Sigmoid colon (tissue), 6 donors: ENCODE measurements at regions not wholly inside any gene's neighbourhood (a gene's known extent, or its start where the extent isn't known, plus 50 kb on each side); places are given as distances from the start of the nearest gene placed in this dataset.

Experiments
- DNase-seq: peaks from one replicate; pipeline ENCODE4 v3.0.0-alpha.2; 2019
- H3K27ac ChIP-seq, 4 donors: fragments of 200-600 bp; sonication (generic); one replicate each; pipeline ENCODE4 v1.5.1; 2016 to 2019; ENCODE audit warnings: mild to moderate bottlenecking in 1 of 4
- H3K27me3 ChIP-seq, 3 donors: fragments of 200-600 bp; sonication (generic); one replicate each; pipeline ENCODE4 v1.5.1; 2019; ENCODE audit warnings: mild to moderate bottlenecking in 1 of 3
- H3K36me3 ChIP-seq, 4 donors: fragments of 200-600 bp; sonication (generic); one replicate each; pipeline ENCODE4 v1.5.1; 2016 to 2019
- H3K4me1 ChIP-seq, 4 donors: fragments of 200-600 bp; sonication (generic); one replicate each; pipeline ENCODE4 v1.5.1; 2017 to 2019
- H3K4me3 ChIP-seq, 4 donors: fragments of 200-600 bp; sonication (generic); one replicate each; pipeline ENCODE4 v1.5.1; 2017 to 2019; ENCODE audit warnings: mild to moderate bottlenecking in 2 of 4, moderate library complexity in 1 of 4
- H3K9me3 ChIP-seq, 4 donors: fragments of 200-600 bp in 3 of 4; sonication (generic) in 3 of 4; one replicate each; pipeline versions ENCODE4 v1.5.1 to v1.6.1; 2013 to 2019
- CTCF ChIP-seq, 4 experiments: fragments of 450-650 bp in 3 of 4; fragments of 200-600 bp in 1 of 4; IDR thresholded peaks; one replicate each; pipeline ENCODE4 v1.5.1; 2016 to 2019; ENCODE audit warnings: antibody characterized with exemption in 4 of 4, mild to moderate bottlenecking in 3 of 4, moderate library complexity in 2 of 4
- EP300 ChIP-seq, 4 donors: sonication (generic); formaldehyde crosslinking; IDR thresholded peaks; one replicate each; pipeline ENCODE4 v1.6.1; 2017; ENCODE audit warnings: antibody characterized with exemption in 4 of 4
- POLR2A ChIP-seq, 2 donors: fragments of 450-650 bp; IDR thresholded peaks; one replicate each; pipeline ENCODE4 v1.6.1; 2016; ENCODE audit warnings: antibody characterized with exemption in 2 of 2, mild to moderate bottlenecking in 2 of 2, moderate library complexity in 2 of 2
- POLR2AphosphoS5 ChIP-seq, 4 donors: sonication (generic); formaldehyde crosslinking; IDR thresholded peaks; one replicate each; pipeline ENCODE4 v1.6.1; 2017; ENCODE audit warnings: antibody characterized with exemption in 4 of 4
- WGBS, 2 donors: extraction: QIAGEN DNeasy Blood & Tissue Kit; methylation state at CpG; one replicate each; pipeline ENCODE4 v1.1.7; 2013; 5-methylcytosine and 5-hydroxymethylcytosine counted together
- intact Hi-C: fragments of 100-400 bp; cut with DNase I; formaldehyde crosslinking; loops from one replicate; pipeline ENCODE4 v1.15.1; 2023
- donor health status: healthy with polysubstance abuse.
- donor health status: healthy.

GRCh38 chr4:85260064-85260463 is 214.9 kb upstream of the ARHGAP24 start:
- H3K4me1 ChIP-seq, result no peaks in the 10 kb centered on the region
- H3K4me3 ChIP-seq, result no peak overlapping the region
- no peak overlapping the region for H3K27ac ChIP-seq
- H3K36me3 ChIP-seq, result no peaks in the 10 kb centered on the region
- TF ChIP-seq POLR2AphosphoS5 (IDR thresholded peaks at IDR 0.05) (no peak), POLR2A (IDR thresholded peaks at IDR 0.05) (no peak), CTCF (IDR thresholded peaks at IDR 0.05) (no peak), EP300 (IDR thresholded peaks at IDR 0.05) (no peak)
- no peaks in the 10 kb centered on the region for H3K9me3 ChIP-seq
- no peak for DNase-seq
- intact Hi-C loops, result no loop called here
- 82 to 95% methylated on average over 1 of the region's 1 CpG for whole genome bisulfite sequencing, 2 donors
- no peaks in the 10 kb centered on the region for H3K27me3 ChIP-seq

- no peak overlapping the region for H3K4me3 ChIP-seq
- no peak for TF ChIP-seq POLR2AphosphoS5 (IDR thresholded peaks at IDR 0.05)
- TF ChIP-seq CTCF (IDR thresholded peaks at IDR 0.05), result no peak
- no peak for TF ChIP-seq POLR2A (IDR thresholded peaks at IDR 0.05)
- H3K36me3 ChIP-seq, result no peaks in the 10 kb centered on the region
- H3K27me3 ChIP-seq, result no peaks in the 10 kb centered on the region
- DNase-seq, result no peak
- intact Hi-C loops, result no loop called here
- H3K9me3 ChIP-seq, result no peaks in the 10 kb centered on the region
- no peaks in the 10 kb centered on the region for H3K4me1 ChIP-seq
- H3K27ac ChIP-seq, result no peak overlapping the region
- WGBS, 2 donors, result 91 to 93% methylated on average over 5 of the region's 5 CpGs
Measured at GRCh38 chr4:85265234-85265633, 209.7 kb upstream of the ARHGAP24 start.

GRCh38 chr4:85268188-85268587 is 206.8 kb upstream of the ARHGAP24 start:
- TF ChIP-seq POLR2A (IDR thresholded peaks at IDR 0.05), result no peak
- no peak for TF ChIP-seq CTCF (IDR thresholded peaks at IDR 0.05)
- no peak for TF ChIP-seq POLR2AphosphoS5 (IDR thresholded peaks at IDR 0.05)
- no peak for TF ChIP-seq EP300 (IDR thresholded peaks at IDR 0.05)
- 87 to 89% methylated on average over 4 of the region's 4 CpGs for WGBS, 2 donors
- H3K4me3 ChIP-seq, result no peak overlapping the region
- H3K27me3 ChIP-seq, result no peaks in the 10 kb centered on the region
- no peak overlapping the region for H3K27ac ChIP-seq
- no peaks in the 10 kb centered on the region for H3K9me3 ChIP-seq
- no peaks in the 10 kb centered on the region for H3K36me3 ChIP-seq
- intact Hi-C loops, result no loop called here
- no peaks in the 10 kb centered on the region for H3K4me1 ChIP-seq
- DNase-seq, result no peak

GRCh38 chr4:85268961-85269360 is 206.0 kb upstream of the ARHGAP24 start:
- no peak overlapping the region for H3K4me3 ChIP-seq
- no peak for TF ChIP-seq EP300 (IDR thresholded peaks at IDR 0.05)
- TF ChIP-seq CTCF (IDR thresholded peaks at IDR 0.05), result no peak
- TF ChIP-seq POLR2AphosphoS5 (IDR thresholded peaks at IDR 0.05), result no peak
- TF ChIP-seq POLR2A (IDR thresholded peaks at IDR 0.05), result no peak
- no peak overlapping the region for H3K27ac ChIP-seq
- no peaks in the 10 kb centered on the region for H3K4me1 ChIP-seq
- WGBS, 2 donors, result 81 to 91% methylated on average over 3 of the region's 3 CpGs
- H3K27me3 ChIP-seq, result no peaks in the 10 kb centered on the region
- intact Hi-C loops, result no loop called here
- DNase-seq, result no peak
- peaks cover 0 to 6% (median 1%) of the 10 kb centered on the region in 4 donors for H3K9me3 ChIP-seq
- H3K36me3 ChIP-seq, result no peaks in the 10 kb centered on the region

GRCh38 chr4:85274955-85275354 is 200.0 kb upstream of the ARHGAP24 start:
- H3K4me1 ChIP-seq, result no peaks in the 10 kb centered on the region
- intact Hi-C loops, result no loop called here
- WGBS, 2 donors, result 38 to 80% methylated on average over 4 of the region's 4 CpGs

More at GRCh38 chr4:85274955-85275354, 200.0 kb upstream of the ARHGAP24 start:
- Histone ChIP-seq H3K27me3 (no peaks in the 10 kb centered on the region), H3K4me3 (no peak overlapping the region), H3K9me3 (peaks cover 0 to 6% (median 3%) of the 10 kb centered on the region in 4 donors), H3K27ac (no peak overlapping the region), H3K36me3 (no peaks in the 10 kb centered on the region)
- DNase-seq, result no peak
- TF ChIP-seq POLR2AphosphoS5 (IDR thresholded peaks at IDR 0.05), result no peak
- no peak for TF ChIP-seq CTCF (IDR thresholded peaks at IDR 0.05)
- TF ChIP-seq EP300 (IDR thresholded peaks at IDR 0.05), result no peak
- no peak for TF ChIP-seq POLR2A (IDR thresholded peaks at IDR 0.05)
